ENCODE measurements at regions not wholly inside any gene's neighbourhood (a gene's known extent, or its start where the extent isn't known, plus 50 kb on each side); places are given as distances from the start of the nearest gene placed in this dataset.

- no peaks in the 10 kb centered on the region for H3K9me1 ChIP-seq (ENCODE audit: insufficient read depth, low read length)
- intact Hi-C loops (cut with micrococcal nuclease) = no loop called here
These were observed 84.9 kb upstream of the ST8SIA3 start for GRCh38 chr18:57267368-57267925.

More at GRCh38 chr18:57267368-57267925, 84.9 kb upstream of the ST8SIA3 start:
- H3K4me3 ChIP-seq (ENCODE audit: insufficient read depth, low read depth, low read length) = no peak overlapping the region
- no peaks in the 10 kb centered on the region for H3K9me3 ChIP-seq (ENCODE audit: control insufficient read depth, insufficient read depth, low read length)
- H3K79me1 ChIP-seq (ENCODE audit: low read depth in 1 of 2, low read length in 2 of 2) = no peaks in the 10 kb centered on the region
- dilution Hi-C loops (cut with HindIII; ENCODE audit: low sequenced_read_pairs, unreplicated experiment) = no loop called here
- ATAC-seq (ENCODE audit: low read depth) (no peak), DNase-seq (no peak)
- no TSS peak for BruUV-seq (replicated peaks)
- H3K4ac ChIP-seq (ENCODE audit: low read depth, low read length) = no peak overlapping the region
- H4K20me1 ChIP-seq (ENCODE audit: insufficient read depth, low read length) = no peaks in the 10 kb centered on the region
- H3K27ac ChIP-seq (ENCODE audit: insufficient read depth, low read length) = no peak overlapping the region
- H2AK5ac ChIP-seq (ENCODE audit: low read depth, low read length) = no peak overlapping the region
- no peak overlapping the region for H3K23ac ChIP-seq (ENCODE audit: low read depth, low read length)
- in situ Hi-C loops (cut with MboI; ENCODE audit: low sequenced_read_pairs) = no loop called here
- H3K9ac ChIP-seq (ENCODE audit: low read depth, low read length) = no peak overlapping the region
- no peak overlapping the region for H3K4me2 ChIP-seq (ENCODE audit: low read depth, low read length)
- no peak overlapping the region for H3K56ac ChIP-seq (ENCODE audit: extremely low read depth, insufficient read depth, low read length)
- H3K36me3 ChIP-seq (ENCODE audit: control insufficient read depth, insufficient read depth, low read length) = no peaks in the 10 kb centered on the region
- WGBS, 2 experiments (ENCODE audit: extremely low coverage in 2 of 2, insufficient read length in 1 of 2) = 17% methylated on average over 1 of the region's 4 CpGs; no CpG with 5 or more reads in 1 of the 2 experiments
- no peaks in the 10 kb centered on the region for H3K27me3 ChIP-seq (ENCODE audit: control insufficient read depth, insufficient read depth, low read length)
- H4K91ac ChIP-seq (ENCODE audit: insufficient read depth, low read depth, low read length) = no peak overlapping the region
- no peak overlapping the region for H2BK5ac ChIP-seq (ENCODE audit: low read depth, low read length, poor library complexity, severe bottlenecking)
- no peak overlapping the region for H2AK9ac ChIP-seq (replicated peaks; ENCODE audit: low read depth, low read length, poor library complexity)
- no peak overlapping the region for H2BK20ac ChIP-seq (ENCODE audit: low read depth, low read length)
- no peak overlapping the region for H4K8ac ChIP-seq (ENCODE audit: low read depth in 2 of 2, low read length in 2 of 2)
- CTCF ChIA-PET = no interaction called here
- H2AFZ ChIP-seq (replicated peaks; ENCODE audit: low read length, poor library complexity) = no peak overlapping the region
- H3K18ac ChIP-seq (ENCODE audit: low read depth, low read length) = no peak overlapping the region
- no peak overlapping the region for H2BK120ac ChIP-seq (ENCODE audit: low read depth, low read length)
- H3K14ac ChIP-seq (replicated peaks; ENCODE audit: low read depth, low read length) = no peak overlapping the region
- TF ChIP-seq CEBPB (IDR thresholded peaks at IDR 0.05; ENCODE audit: low read depth, low read length) (no peak), MAFK (IDR thresholded peaks at IDR 0.05; ENCODE audit: low read depth, low read length) (no peak), MAZ (IDR thresholded peaks at IDR 0.05; ENCODE audit: borderline replicate concordance, low read depth, low read length) (no peak), FOS (IDR thresholded peaks at IDR 0.05; ENCODE audit: low read depth, low read length) (no peak), CHD1 (IDR thresholded peaks at IDR 0.05; ENCODE audit: low read depth, low read length) (no peak), RCOR1 (IDR thresholded peaks at IDR 0.05; ENCODE audit: insufficient replicate concordance, low read length) (no peak), RAD21 (IDR thresholded peaks at IDR 0.05; ENCODE audit: low read length) (no peak), MXI1 (IDR thresholded peaks at IDR 0.05; ENCODE audit: borderline replicate concordance, low read depth, low read length) (no peak), CTCF (conservative IDR thresholded peaks at IDR 0.05; ENCODE audit: low read depth, low read length) (no peak), RFX5 (IDR thresholded peaks at IDR 0.05; ENCODE audit: low read depth, low read length) (no peak), NFE2L2 (IDR thresholded peaks at IDR 0.05; ENCODE audit: low read depth, low read length) (no peak), POLR2A (IDR thresholded peaks at IDR 0.05; ENCODE audit: low read depth, low read length) (no peak), BHLHE40 (IDR thresholded peaks at IDR 0.05; ENCODE audit: low read depth, low read length) (no peak)
- TF ChIP-seq, protein P1, sequence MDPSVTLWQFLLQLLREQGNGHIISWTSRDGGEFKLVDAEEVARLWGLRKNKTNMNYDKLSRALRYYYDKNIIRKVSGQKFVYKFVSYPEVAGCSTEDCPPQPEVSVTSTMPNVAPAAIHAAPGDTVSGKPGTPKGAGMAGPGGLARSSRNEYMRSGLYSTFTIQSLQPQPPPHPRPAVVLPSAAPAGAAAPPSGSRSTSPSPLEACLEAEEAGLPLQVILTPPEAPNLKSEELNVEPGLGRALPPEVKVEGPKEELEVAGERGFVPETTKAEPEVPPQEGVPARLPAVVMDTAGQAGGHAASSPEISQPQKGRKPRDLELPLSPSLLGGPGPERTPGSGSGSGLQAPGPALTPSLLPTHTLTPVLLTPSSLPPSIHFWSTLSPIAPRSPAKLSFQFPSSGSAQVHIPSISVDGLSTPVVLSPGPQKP (IDR thresholded peaks at IDR 0.05; ENCODE audit: borderline replicate concordance, low read depth, low read length) = no peak
- TF ChIP-seq, protein P2, sequence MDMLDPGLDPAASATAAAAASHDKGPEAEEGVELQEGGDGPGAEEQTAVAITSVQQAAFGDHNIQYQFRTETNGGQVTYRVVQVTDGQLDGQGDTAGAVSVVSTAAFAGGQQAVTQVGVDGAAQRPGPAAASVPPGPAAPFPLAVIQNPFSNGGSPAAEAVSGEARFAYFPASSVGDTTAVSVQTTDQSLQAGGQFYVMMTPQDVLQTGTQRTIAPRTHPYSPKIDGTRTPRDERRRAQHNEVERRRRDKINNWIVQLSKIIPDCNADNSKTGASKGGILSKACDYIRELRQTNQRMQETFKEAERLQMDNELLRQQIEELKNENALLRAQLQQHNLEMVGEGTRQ (IDR thresholded peaks at IDR 0.05; ENCODE audit: low read depth, low read length) = no peak
- POLR2A ChIA-PET (ENCODE audit: unreplicated experiment) = no interaction called here
- no peaks in the 10 kb centered on the region for H3K4me1 ChIP-seq (ENCODE audit: control insufficient read depth, insufficient read depth, low read length)
- H2BK15ac ChIP-seq (ENCODE audit: low read depth, low read length) = no peak overlapping the region
- no peak overlapping the region for H4K5ac ChIP-seq (ENCODE audit: low read depth, low read length)

Data from IMR-90 (cell line).